ENCODE measurements at regions not wholly inside any gene's neighbourhood (a gene's known extent, or its start where the extent isn't known, plus 50 kb on each side); places are given as distances from the start of the nearest gene placed in this dataset.

- dilution Hi-C loops (cut with MboI; ENCODE audit: extremely low pct_ligation_motif_present, low sequenced_read_pairs), result no loop called here
These were observed 170.9 kb downstream of the TMEM38B start for GRCh38 chr9:105865285-105865684.

More at GRCh38 chr9:105865285-105865684, 170.9 kb downstream of the TMEM38B start:
- no peak for TF ChIP-seq CTCF (IDR thresholded peaks at IDR 0.05; ENCODE audit: extremely low read depth in 1 of 2, insufficient read depth in 1 of 2, low read depth in 1 of 2, low read length in 2 of 2)
- no peak for TF ChIP-seq POLR2AphosphoS5 (IDR thresholded peaks at IDR 0.05; ENCODE audit: insufficient read depth, low read depth, low read length)
- TF ChIP-seq JUN (IDR thresholded peaks at IDR 0.05; ENCODE audit: borderline replicate concordance, insufficient read depth, insufficient read length, low read depth), result no peak
- TF ChIP-seq EZH2 (IDR thresholded peaks at IDR 0.05; ENCODE audit: borderline replicate concordance, low read depth, low read length, severe bottlenecking), result no peak
- no peak for TF ChIP-seq MYC (IDR thresholded peaks at IDR 0.05; ENCODE audit: low read depth, low read length)
- TF ChIP-seq MAX (IDR thresholded peaks at IDR 0.05; ENCODE audit: insufficient read depth, insufficient read length), result no peak
- TF ChIP-seq POLR2A (IDR thresholded peaks at IDR 0.05; ENCODE audit: low read depth, low read length), result no peak
- TF ChIP-seq FOS (IDR thresholded peaks at IDR 0.05; ENCODE audit: borderline replicate concordance, insufficient read depth, low read length), result no peak
- TF ChIP-seq GATA2 (IDR thresholded peaks at IDR 0.05; ENCODE audit: insufficient read depth, insufficient read length, low read depth, low read length), result no peak
- FAIRE-seq (no peak), DNase-seq (ENCODE audit: low read depth, low spot score) (no peak)
- H3K27me3 ChIP-seq (ENCODE audit: control insufficient read depth in 2 of 2, insufficient read depth in 2 of 2, low read length in 2 of 2), result no peaks in the 10 kb centered on the region
- H3K9ac ChIP-seq (replicated peaks; ENCODE audit: extremely low read depth, insufficient read depth, low read length), result no peak overlapping the region
- no peaks in the 10 kb centered on the region for H4K20me1 ChIP-seq (replicated peaks; ENCODE audit: control insufficient read depth, extremely low read depth, insufficient read depth, low read length)
- no peaks in the 10 kb centered on the region for H3K9me1 ChIP-seq (replicated peaks; ENCODE audit: control insufficient read depth, extremely low read depth, insufficient read depth, low read length)
- H3K4me1 ChIP-seq (ENCODE audit: control insufficient read depth, extremely low read depth, insufficient read depth, low read length), result no peaks in the 10 kb centered on the region
- H3K9me3 ChIP-seq (replicated peaks; ENCODE audit: control insufficient read depth, insufficient read depth, low read length), result no peaks in the 10 kb centered on the region
- BruUV-seq (replicated peaks), result no TSS peak
- no peak overlapping the region for H3K4me2 ChIP-seq (ENCODE audit: insufficient read depth, low read length)
- no peaks in the 10 kb centered on the region for H3K79me2 ChIP-seq (ENCODE audit: control insufficient read depth, insufficient read depth, low read length)
- H3K4me3 ChIP-seq (replicated peaks in 1 of 3; ENCODE audit: insufficient read depth in 1 of 3, low read depth in 1 of 3, low read length in 3 of 3), result no peak overlapping the region
- no peaks in the 10 kb centered on the region for H3K36me3 ChIP-seq (ENCODE audit: control insufficient read depth in 2 of 2, extremely low read depth in 1 of 2, insufficient read depth in 2 of 2, low read length in 2 of 2)
- H3K27ac ChIP-seq (ENCODE audit: insufficient read depth, low read depth, low read length), result no peak overlapping the region
- ChIA-PET POLR2A (no interaction called here), CTCF (interaction anchor here (1.6 kb wide), 1 partner anchor 16 kb away, joined by 3 read pairs; no protein-coding TSS in a partner anchor)
- no peak overlapping the region for H2AFZ ChIP-seq (ENCODE audit: low read depth, low read length)
- intact Hi-C loops (cut with micrococcal nuclease), result no loop called here
